Psoas muscle (tissue), 7 donors: ENCODE measurements at regions not wholly inside any gene's neighbourhood (a gene's known extent, or its start where the extent isn't known, plus 50 kb on each side); places are given as distances from the start of the nearest gene placed in this dataset.
"Not testable (repeated sequence)": the region's sequence is repeated elsewhere in the genome, so short reads cannot be mapped to it uniquely, and the experiment has no call there.

Source experiments
- ATAC-seq, 4 donors: fragments of 200-7000 bp; cut with Tn5 transposase; one replicate each; pipeline ENCODE4 v1.9.1; 2020; ENCODE audit warnings: moderate library complexity in 3 of 4, mild to moderate bottlenecking in 2 of 4
- DNase-seq, 2 donors: peaks; one replicate each; pipeline ENCODE4 v3.0.0-alpha.2; 2020
- H3K27ac ChIP-seq: fragments of 200-600 bp; one replicate; pipeline ENCODE4 v1.8.0; 2022
- H3K27me3 ChIP-seq, 3 donors: fragments of 200-600 bp in 1 of 3; one replicate each; pipeline versions ENCODE4 v1.6.1 to v1.8.0; 2013 to 2022; ENCODE audit warnings: low read length in 2 of 3, mild to moderate bottlenecking in 2 of 3, moderate library complexity in 1 of 3; ENCODE audit not compliant: insufficient read depth in 3 of 3
- H3K36me3 ChIP-seq, 2 donors: fragments of 200-600 bp in 1 of 2; one replicate each; pipeline versions ENCODE4 v1.6.1 to v1.8.0; 2013 to 2022; ENCODE audit warnings: low read depth in 1 of 2, mild to moderate bottlenecking in 1 of 2, moderate library complexity in 1 of 2; ENCODE audit not compliant: insufficient read depth in 1 of 2
- H3K4me1 ChIP-seq: fragments of 200-600 bp; one replicate; pipeline ENCODE4 v1.8.0; 2022
- H3K4me3 ChIP-seq: fragments of 200-600 bp; one replicate; pipeline ENCODE4 v1.8.0; 2022; ENCODE audit warnings: mild to moderate bottlenecking
- H3K9me3 ChIP-seq: fragments of 200-600 bp; one replicate; pipeline ENCODE4 v1.8.0; 2022
- WGBS, 3 donors: extraction: QIAGEN DNeasy Blood & Tissue Kit; methylation state at CpG; one replicate each; pipeline versions ENCODE4 v1.1.6 to v1.1.7; 2013; 5-methylcytosine and 5-hydroxymethylcytosine counted together
- intact Hi-C, 2 donors: fragments of 100-400 bp; cut with DNase I; formaldehyde crosslinking; loops; one replicate each; pipeline versions ENCODE4 v1.11.0 to v1.14.2; 2022
- TF ChIP-seq, protein P1 (sequence below): fragments of 200-600 bp; IDR thresholded peaks from one replicate; pipeline ENCODE4 v1.8.0; 2022; ENCODE audit warnings: antibody characterized with exemption
- donor health status: healthy with polysubstance abuse.
- donor health status: DM: no; HTN: no; CAD: no; lungs with moderate emphysema.
- donor health status: Bipolar disorder and iron deficiency.
- donor health status: healthy.
- donor health status: DM: yes; HTN: yes; CAD: no.
- donor health status: DM: no; HTN: no; CAD: no.
- donor health status: DM: yes; HTN: yes; CAD: no.

DNA sequence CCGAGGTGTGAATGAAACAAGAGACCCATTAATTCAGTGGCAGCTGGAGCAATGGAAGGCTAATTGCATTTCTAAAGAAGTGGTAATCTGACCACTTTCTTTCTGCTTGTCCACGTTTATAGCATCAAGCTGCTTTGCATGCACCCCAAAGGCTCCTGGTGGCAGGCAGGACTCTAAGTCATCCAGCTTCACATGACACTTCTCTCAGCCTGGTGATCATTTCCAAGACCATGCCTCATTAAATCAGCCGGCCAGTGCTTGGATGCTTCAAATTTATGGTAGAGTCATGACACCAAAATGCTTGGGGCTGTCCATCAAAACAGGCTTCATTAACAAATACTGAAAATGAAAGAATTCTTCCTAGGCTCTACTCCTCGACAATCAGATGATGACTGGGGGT lies 614.9 kb downstream of the DOK5 start:
- DNase-seq (no peak), ATAC-seq (no peak)
- Histone ChIP-seq H3K27ac (no peak overlapping the region), H3K4me3 (no peak overlapping the region), H3K36me3 (no peaks in the 10 kb centered on the region), H3K4me1 (no peaks in the 10 kb centered on the region), H3K9me3 (no peaks in the 10 kb centered on the region), H3K27me3 (no peaks in the 10 kb centered on the region)
- WGBS, 3 donors: 45 to 49% (median 48%) methylated on average over 4 of the region's 4 CpGs
- TF ChIP-seq, protein P1, sequence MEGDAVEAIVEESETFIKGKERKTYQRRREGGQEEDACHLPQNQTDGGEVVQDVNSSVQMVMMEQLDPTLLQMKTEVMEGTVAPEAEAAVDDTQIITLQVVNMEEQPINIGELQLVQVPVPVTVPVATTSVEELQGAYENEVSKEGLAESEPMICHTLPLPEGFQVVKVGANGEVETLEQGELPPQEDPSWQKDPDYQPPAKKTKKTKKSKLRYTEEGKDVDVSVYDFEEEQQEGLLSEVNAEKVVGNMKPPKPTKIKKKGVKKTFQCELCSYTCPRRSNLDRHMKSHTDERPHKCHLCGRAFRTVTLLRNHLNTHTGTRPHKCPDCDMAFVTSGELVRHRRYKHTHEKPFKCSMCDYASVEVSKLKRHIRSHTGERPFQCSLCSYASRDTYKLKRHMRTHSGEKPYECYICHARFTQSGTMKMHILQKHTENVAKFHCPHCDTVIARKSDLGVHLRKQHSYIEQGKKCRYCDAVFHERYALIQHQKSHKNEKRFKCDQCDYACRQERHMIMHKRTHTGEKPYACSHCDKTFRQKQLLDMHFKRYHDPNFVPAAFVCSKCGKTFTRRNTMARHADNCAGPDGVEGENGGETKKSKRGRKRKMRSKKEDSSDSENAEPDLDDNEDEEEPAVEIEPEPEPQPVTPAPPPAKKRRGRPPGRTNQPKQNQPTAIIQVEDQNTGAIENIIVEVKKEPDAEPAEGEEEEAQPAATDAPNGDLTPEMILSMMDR: no peak
- intact Hi-C loops: no loop called here

GRCh38 chr20:55086421-55086820 lies 611.0 kb downstream of the DOK5 start:
- TF ChIP-seq, protein P1: no peak
- WGBS, 3 donors: 68 to 88% (median 71%) methylated on average over 1 of the region's 1 CpG
- ATAC-seq: no peak
- Histone ChIP-seq H3K4me1 (no peaks in the 10 kb centered on the region), H3K27me3 (no peaks in the 10 kb centered on the region), H3K4me3 (no peak overlapping the region), H3K9me3 (no peaks in the 10 kb centered on the region), H3K36me3 (no peaks in the 10 kb centered on the region), H3K27ac (no peak overlapping the region)
- intact Hi-C loops: no loop called here
- DNase-seq: no peak

DNA sequence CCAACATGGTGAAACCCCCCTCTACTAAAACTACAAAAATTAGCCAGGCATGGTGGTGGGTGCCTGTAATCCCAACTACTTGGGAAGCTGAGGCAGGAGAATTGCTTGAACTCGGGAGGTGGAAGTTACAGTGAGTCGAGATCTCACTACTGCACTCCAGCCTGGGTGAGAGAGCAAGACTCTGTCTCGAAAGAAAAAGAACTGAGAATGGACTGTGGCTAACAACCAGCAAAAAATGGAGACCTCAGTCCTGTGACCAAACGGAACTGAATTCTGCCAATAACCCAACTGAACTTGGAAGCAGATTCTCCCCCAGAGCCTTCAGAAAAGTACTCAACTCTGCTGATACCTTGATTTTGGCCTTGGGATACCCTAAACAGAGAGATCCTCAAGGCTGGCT lies 604.5 kb downstream of the DOK5 start:
- TF ChIP-seq, protein P1: no peak
- Histone ChIP-seq H3K4me3 (no peak overlapping the region), H3K4me1 (no peaks in the 10 kb centered on the region), H3K36me3 (no peaks in the 10 kb centered on the region), H3K27ac (no peak overlapping the region), H3K27me3 (no peaks in the 10 kb centered on the region), H3K9me3 (no peaks in the 10 kb centered on the region)
- intact Hi-C loops: no loop called here
- WGBS, 3 donors: 79 to 87% (median 83%) methylated on average over 4 of the region's 4 CpGs
- DNase-seq (no peak), ATAC-seq (no peak)

DNA sequence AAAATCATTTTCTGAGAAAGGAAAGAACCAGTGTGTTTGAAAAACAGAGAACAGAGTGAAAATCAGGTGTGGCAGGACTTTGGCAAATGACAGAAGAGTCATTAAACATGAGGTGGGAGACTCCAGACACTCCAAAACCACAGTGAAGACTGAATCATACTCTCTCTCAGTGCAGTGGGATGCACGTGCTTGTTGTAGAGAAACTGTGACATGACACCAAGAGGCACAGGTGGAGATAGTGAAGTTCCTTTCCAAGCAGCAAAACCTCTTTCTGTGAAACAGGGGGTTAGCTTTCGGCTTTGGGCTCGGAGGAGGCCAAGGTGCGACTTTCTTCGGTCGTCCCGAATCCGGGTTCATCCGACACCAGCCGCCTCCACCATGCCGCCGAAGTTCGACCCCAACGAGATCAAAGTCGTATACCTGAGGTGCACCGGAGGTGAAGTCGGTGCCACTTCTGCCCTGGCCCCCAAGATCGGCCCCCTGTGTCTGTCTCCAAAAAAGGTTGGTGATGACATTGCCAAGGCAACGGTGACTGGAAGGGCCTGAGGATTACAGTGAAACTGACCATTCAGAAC lies 599.0 kb downstream of the DOK5 start:
- H3K27me3 ChIP-seq, ATAC-seq, H3K27ac ChIP-seq, intact Hi-C loops, H3K4me1 ChIP-seq, H3K4me3 ChIP-seq, DNase-seq, H3K36me3 ChIP-seq, H3K9me3 ChIP-seq: not testable (repeated sequence)
- 91 to 95% (median 92%) methylated on average over 19 of the region's 19 CpGs for WGBS, 3 donors

- 10 to 14% (median 13%) methylated on average over 1 of the region's 1 CpG for whole genome bisulfite sequencing, 3 donors
Observed at GRCh38 chr20:55070001-55070400, 594.6 kb downstream of the DOK5 start.

More at GRCh38 chr20:55070001-55070400, 594.6 kb downstream of the DOK5 start:
- Histone ChIP-seq H3K9me3 (no peaks in the 10 kb centered on the region), H3K4me3 (no peak overlapping the region), H3K27me3 (no peaks in the 10 kb centered on the region), H3K36me3 (no peaks in the 10 kb centered on the region), H3K27ac (no peak overlapping the region), H3K4me1 (no peaks in the 10 kb centered on the region)
- intact Hi-C loops: no loop called here
- TF ChIP-seq, protein P1: no peak
- DNase-seq (no peak), ATAC-seq (no peak)
